ENCODE measurements at regions not wholly inside any gene's neighbourhood (a gene's known extent, or its start where the extent isn't known, plus 50 kb on each side); places are given as distances from the start of the nearest gene placed in this dataset.
"Not testable (repeated sequence)": the region's sequence is repeated elsewhere in the genome, so short reads cannot be mapped to it uniquely, and the experiment has no call there.

DNA sequence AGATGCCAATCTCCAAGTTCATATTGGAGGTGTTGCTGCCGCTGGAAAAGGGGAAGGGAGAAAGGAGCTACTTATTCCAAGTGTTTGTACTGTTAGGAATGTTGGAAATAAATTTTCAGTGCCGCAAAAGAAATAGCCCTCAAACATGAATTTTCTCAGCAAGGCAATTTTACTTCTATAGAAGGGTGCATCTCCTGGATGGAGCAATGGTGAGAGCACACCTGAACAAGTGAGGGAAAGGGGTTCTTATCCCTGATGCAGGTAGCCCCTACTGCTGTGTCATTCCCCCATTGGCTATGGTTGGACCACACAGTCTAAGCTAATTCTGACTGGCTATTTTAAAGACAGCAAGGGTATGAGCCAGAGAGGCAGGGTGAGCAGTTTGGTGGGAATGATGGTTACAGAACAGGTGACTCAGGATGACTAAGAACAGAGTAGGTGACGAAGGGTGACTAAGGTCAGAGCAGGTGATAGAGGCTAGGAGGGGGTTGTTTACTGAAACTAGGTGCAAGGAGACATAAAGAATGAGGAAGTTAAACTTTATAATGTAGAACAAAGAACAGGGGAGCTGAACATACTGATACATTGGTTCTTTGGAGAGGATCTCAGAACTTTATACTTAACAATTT is 503.5 kb downstream of the EDEM1 start:
- no peak for DNase-seq (ENCODE audit: low spot score)

DNA sequence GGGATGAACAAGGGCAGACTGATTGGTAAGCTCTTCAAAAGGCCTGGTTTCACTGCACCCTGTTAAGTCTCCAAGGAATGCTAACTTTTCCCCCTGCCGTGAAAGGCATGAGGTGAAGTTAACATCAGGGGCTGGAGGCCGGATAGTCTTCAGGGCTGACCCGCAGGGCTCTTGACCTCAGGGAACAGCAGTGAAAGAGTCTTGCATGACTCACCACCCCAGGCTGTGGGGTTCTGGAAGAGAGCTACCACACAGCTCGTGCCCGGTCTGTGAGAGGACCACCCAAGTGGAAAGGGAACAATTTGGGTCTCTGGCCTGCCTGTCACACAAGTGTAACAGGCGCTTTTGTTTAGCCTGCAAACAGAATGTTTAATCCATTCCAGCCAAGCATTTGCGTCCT is 504.9 kb downstream of the EDEM1 start:
- no peak for DNase-seq (ENCODE audit: low spot score)

DNA sequence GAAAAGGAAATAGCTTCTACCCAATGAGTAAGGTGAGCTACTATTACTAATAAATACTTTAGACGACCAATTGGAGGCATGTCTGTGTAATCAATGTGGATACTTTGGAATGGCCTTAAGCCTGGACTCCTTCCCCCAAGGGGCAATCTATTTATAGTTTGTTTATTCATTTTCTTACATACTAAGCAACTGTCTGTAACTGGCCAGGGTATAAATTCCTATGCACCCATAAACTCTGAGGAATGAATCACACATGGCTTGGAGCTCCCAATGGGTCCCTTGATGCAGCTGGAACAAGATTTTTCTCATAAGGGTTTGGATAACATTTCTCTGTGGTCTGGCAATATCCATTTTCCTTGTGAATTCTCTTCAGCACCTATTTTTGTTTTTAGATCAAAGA is 506.8 kb downstream of the EDEM1 start:
- no peak for DNase-seq (ENCODE audit: low spot score)

DNA sequence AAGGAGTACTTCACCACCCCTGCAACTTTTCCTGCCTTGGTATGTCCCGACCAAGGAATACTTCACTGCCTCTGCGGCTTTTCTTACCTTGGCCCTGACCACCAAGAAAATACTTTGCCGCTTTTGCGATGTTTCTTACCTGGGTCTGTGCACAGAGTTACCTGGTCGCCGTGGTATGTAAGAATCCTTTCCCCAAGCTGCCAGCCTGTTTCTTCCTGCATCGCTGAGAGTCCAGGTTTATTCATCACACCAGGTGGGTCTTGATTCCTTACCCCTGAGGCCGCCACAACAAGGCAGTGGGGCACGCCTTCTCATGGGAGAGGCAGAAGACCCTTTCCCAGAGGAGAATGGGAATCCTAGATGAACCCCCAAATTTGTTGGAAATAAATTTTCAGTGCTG is 511.3 kb downstream of the EDEM1 start:
- DNase-seq (ENCODE audit: low spot score): no peak

DNA sequence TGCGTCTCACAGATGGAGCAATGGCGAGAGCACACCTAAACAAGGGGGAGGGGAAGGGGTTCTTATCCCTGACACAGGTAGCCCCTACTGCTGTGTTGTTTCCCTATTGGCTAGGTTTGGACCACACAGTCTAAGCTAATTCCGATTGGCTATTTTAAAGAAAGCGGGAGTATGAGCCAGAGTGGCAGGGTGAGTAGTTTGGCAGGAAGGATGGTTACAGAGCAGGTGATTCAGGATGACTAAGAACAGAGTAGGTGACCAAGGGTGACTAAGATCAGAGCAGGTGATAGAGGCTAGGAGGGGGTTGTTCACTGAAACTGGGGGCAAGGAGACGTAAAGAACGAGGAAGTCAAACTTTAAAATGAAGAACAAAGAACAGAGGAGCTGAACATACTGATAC is 511.8 kb downstream of the EDEM1 start:
- no peak for DNase-seq (ENCODE audit: low spot score)

DNA sequence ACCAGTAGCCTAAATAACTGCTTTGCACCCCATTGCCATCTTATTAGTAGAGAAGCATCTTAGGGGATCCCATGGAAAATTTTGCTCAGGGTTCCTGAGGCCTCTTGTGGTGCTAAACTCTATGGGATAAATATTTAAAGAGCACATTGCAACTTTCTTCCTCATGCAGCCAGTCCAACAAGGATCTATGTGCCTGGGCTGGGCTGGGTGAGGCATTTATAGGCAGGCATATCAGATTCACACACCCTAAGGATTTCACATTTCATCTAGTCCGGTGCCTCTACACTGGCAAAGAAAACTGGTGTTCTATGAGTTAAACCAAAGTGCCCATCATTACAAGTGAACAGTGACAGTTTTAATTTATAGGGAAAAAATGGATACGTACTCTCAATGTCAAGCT is 512.3 kb downstream of the EDEM1 start:
- no peak for DNase-seq (ENCODE audit: low spot score)

DNA sequence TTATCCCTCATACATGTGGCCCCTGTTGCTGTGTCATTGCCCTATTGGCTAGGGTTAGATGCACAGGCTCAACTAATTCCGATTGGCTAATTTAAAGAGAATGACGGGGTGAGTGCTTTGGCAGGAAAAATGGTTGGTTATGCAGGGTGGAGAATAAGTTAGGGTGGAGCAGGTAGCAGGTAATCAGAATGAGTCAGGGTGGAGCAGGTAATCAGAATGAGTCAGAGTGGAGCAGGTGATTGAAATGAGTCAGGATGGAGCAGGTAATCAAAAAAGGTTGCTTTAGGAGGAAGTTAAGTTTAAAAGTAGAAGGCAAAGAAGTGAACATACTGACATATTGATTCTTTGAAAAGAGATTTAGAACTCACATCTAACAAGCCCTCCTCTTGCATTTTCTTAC is 513.5 kb downstream of the EDEM1 start:
- DNase-seq (ENCODE audit: low spot score): not testable (repeated sequence)

DNA sequence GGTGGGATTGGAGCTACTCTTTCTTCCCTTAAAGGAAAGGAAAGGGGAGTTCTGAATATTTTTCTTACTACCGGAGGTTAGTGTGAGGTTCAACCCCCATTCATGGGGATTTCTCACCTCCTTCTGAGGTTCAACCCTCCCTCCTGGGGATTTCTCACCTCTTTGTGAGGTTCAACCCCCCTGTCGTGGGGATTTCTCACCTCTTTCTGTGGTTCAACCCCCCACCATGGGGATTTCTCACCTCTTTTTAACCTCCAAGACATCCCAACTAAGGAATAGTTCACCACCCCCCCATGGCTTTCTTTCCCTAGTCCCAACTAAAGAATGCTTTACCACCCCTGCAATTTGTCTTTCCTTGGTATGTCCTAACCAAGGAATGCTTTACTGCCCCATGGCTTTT is 520.3 kb downstream of the EDEM1 start:
- DNase-seq (ENCODE audit: low spot score): no peak

DNA sequence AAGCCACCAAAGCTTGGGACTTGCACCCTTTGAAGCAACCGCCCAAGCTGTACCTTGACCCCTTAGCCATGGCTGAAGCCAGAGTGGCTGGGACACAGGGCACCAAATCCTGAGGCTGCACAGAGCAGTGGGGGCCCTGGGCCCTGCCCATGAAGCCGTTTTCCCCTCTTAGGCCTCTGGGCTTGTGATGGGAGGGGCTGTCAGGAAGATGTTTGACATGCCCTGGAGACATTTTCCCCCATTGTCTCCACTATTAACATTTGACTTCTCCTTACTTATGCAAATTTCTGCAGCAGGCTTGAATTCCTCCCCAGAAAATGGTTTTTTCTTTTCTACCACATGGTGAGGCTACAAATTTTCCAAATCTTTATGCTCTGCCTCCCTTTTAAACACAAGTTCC is 522.2 kb downstream of the EDEM1 start:
- no peak for DNase-seq (ENCODE audit: low spot score)

DNA sequence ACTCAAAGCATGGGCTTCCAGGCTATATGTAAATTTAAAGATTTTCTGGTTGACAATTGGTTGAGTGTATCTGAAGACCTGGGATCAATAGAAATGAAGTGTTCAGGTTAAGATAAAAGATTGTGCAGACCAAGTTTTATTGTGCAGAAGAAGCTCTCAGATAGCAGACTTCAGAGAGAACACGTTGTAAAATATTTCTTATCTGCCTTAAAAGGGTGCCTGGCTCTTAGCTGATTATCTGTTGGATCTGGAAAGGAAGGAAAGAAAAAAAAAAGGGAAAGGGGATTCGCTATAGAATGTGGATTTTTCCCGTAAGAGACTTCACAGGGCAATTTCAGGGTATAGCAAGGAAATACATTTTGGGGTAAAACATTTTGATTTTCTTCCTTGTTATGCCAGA is 523.2 kb downstream of the EDEM1 start:
- no peak for DNase-seq (ENCODE audit: low spot score)

DNA sequence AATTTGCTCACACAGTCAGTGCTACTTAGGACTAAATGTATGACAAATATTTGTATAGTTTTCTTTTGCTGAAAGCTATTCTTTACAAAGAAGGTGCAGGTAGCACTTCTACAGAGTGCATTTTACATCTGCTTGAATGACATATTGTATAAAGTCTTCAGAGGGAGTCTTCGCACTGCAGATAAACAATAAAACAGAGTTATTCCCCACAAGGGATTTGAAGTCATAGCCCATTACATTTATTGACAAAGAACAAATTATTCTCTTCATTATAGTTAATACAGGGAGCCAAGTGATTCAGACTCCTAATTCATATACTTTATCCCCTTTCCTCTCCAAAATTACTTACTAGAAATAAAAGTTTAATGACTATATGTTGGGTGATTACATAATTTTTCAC is 529.7 kb downstream of the EDEM1 start:
- DNase-seq (ENCODE audit: low spot score): no peak

DNA sequence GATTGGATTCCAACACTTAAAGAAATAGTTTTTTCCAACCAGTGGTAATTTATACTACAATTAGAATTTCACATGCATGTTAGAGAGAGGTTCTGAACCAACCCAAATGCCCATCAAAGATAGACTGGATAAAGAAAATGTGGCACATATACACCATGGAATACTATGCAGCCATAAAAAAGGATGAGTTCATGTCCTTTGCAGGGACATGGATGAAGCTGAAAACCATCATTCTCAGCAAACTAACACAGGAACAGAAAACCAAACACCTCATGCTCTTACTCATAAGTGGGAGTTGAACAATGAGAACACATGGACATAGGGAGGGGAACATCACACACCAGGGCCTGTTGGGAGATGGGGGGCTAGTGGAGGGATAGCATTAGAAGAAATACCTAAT is 532.2 kb downstream of the EDEM1 start:
- not testable (repeated sequence) for DNase-seq (ENCODE audit: low spot score)

DNA sequence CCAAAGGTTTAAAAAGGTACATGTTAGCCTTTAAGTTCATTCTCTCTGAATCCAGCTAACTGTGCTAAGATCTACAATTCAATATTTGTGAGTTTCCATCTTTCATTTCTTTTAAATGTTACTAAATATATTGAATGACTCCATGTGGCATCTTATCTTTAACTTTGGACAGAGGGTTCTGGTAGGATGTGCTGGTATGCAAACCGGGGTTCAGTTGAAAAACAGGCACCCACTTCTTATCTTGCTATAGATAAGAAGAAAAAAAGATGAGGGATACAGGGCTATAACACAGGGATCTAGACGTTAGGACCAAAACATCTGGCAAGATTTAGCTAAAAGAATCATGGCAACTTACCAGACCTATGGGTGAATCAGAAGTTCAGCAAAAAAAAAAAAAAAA is 538.3 kb downstream of the EDEM1 start:
- DNase-seq (ENCODE audit: low spot score): no peak

DNA sequence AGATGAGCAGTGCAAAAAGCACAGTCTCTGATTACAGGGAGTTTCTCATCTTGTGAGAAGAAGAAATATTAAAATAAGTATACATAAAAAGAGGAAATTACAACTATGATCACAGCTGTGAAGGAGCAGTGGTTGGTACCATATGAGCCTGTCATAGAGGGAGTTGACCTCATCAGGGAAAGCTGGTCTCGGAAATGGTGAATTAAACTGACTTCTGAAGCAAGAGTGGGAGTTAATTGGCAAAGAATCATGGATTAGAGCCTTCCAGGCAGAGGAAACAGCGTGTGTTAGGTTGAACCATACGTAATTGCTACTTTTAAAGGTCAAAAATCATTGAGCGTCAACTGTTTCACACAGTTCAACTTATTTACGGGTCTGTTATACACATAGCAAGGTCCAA is 539.1 kb downstream of the EDEM1 start:
- no peak for DNase-seq (ENCODE audit: low spot score)

DNA sequence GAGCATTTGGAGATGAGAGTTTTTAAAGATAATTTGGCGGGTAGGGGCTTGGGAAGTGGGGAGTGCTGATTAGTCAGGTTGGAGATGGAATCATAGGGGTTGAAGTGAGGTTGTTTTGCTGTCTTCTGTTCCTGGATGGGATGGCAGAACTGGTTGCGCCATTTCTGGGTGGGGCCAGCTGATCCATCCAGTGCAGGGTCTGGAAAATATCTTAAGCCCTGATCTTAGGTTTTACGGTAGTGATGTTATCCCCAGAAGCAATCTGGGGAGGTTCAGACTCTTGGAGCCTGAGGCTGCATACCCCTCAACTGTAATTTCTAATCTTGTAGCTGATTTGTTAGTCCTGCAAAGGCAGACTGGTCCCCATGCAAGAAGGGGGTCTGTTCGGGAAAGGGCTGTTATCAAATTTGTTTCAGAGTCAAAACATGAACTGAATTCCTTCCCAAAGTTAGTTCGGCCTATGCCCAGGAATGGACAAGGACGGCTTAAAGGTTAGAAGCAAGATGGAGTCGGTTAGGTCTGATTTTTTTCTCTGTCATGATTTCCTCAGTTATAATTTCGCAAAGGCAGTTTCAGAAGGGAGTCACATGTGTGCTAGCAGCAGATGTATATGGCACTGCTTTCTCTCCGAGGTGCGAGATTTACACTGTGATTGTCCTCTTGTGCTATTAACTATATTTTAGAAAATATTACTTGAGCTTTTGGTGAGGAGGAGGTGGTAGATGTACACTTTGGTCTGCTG is 540.4 kb downstream of the EDEM1 start:
- no peak for DNase-seq (ENCODE audit: low spot score)

DNA sequence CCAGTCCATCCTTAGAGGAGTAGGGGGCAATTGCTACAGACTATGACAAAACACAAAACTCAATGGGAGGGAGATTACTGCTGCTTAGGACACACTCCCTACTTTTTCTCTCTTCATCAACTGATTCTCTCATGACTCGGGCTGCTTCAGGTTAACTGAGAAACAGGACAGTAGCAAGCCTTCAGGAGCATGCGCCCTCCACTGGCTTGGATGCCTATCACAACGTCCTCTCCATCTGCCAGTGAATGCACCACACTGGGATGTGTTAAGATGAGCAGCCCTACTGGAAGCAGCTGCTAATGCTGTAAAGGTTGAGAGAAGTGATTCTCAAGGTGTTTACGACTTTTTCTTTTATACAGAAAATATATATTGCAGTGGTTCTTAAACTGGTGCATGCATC is 542.3 kb downstream of the EDEM1 start:
- no peak for DNase-seq (ENCODE audit: low spot score)

DNA sequence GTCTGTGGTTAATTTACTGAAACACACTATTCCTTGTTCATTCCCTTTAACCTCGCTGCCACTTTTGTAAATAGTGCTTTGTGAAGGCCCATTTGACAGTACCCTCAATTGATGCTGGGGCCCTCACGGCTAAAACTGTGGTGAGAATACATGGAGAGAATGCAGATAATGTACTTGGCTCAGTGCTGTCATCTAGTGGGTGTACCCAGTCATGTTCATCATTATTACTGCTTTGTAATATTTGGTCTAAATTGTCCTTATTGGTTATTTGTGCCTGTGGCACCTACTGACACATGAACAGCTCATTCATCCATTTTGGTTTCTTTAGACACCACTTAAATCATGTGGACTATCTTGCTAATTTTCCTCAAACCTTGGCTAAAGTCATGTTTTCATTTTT is 543.6 kb downstream of the EDEM1 start:
- peak; percentile 25 for DNase-seq (ENCODE audit: low spot score)

DNA sequence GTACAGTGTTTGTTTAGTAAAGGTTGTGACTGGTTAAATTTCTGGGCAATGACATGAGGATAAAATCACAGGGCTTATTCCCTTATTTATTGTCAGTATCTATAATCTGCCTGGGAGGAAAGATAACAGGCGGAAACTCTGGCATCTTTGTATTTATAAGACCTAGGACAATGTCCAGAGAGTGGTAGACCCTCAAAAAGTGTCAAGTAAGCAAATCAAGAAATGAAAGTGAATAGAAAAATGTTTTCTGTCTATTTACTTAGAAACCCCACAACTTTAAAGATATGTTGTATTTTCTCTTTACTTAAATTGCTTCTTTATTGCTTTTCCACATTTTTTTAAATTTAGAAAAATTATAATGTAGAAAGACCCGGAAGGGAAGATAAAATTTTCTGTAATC is 544.6 kb downstream of the EDEM1 start:
- no peak for DNase-seq (ENCODE audit: low spot score)

DNA sequence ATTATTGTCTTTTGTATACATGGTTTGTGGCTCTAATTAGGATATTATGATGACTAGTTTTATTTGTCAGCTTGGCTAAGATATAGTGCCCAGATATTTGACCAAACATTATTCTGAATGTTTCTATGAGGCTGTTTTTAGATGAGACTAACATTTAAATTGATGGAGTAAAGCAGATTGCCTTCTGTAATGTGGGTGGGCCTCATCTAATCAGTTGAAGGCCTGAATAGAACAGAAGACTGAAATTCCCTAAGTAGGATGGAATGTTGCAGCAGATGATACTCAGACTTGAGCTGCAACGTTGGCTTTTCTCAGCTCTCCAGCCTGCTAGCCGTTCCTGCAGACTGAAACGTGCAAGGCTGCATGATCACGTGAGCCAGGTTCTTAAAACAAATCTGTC is 546.5 kb downstream of the EDEM1 start:
- DNase-seq (ENCODE audit: low spot score): no peak

DNA sequence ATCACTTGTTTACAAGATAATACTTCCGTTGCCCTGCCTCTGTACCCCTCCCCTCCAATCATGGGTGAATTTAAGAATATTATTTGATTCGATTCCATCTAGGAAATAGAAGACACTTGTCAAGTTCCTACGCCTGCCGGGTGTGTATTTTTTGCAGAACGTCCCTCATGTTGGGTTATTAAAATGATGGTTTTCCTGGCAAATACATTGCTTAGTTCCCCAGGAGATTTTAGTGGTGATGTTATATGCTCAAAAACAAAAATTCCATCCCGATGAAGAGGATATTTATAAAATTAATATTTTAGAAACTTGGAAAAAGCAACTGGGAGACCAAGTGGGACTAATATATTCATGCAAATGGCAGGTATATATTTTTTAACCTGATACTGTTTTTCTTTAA is 548.4 kb downstream of the EDEM1 start:
- no peak for DNase-seq (ENCODE audit: low spot score)

DNA sequence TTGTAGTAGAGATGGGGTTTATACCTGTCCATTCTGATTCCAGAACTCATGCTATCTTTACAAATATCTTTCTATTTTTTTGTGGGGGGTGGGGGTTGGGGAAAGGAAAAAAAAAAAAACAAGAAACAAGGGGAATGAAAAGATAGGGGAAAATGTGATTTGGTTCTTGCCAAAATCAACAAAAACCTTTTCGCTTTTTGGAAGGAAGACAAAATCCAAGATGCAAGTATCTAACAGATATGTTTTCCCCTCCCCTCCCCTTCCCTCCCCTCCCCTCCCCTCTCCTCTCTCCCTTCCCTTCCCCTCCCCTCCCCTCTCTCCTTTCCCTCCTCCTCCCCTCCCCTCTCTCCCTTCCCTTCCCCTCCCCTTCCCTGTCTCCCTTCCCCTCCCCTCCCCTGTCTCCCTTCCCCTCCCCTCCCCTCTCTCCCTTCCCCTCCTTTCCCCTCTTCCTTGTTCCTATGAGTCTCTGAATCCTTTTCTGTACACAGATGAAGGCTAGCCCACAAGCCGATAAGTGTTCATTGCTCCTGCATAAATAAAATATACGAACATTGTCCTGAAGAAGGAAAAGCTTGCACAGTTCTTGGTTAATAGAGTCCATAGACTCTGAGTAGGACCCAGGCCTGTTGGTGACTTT is 551.9 kb downstream of the EDEM1 start:
- DNase-seq (ENCODE audit: low spot score): no peak

DNA sequence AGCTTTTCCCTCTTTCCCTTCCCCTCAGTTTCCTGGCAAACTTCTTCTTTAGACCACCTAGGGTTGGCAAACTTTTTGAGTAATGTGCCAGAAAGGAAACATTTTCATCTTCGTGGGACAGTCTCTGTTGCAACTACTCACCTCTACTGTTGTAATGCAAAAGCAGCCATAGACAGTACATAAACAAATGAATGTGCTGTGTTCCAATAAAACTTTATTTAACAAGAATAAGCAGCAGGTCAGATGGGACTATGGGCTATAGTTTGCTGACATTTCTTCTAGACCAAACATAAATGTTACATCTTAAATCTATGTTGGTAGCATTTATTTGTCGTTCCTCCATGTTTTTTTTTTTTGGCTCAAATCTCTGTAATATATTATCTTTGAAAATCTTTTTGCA is 552.4 kb downstream of the EDEM1 start:
- no peak for DNase-seq (ENCODE audit: low spot score)

DNA sequence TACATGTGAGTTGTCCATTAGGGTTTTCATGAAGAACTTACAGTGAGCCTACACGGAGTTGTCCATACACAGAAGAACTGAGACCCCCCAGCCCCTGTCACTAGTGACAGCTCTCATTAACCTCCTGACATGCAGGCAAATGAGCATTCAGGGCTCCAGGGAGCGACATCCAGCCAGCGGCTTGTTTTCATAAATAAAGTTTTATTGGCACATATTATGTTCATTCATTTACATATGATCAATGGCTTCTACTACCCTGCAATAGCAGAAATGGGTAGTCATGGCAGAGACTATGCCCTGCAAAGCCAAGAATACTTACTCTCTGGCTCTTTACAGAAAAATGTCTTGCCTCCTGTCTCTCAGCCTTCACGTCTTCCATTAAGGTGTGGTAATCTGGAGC is 553.5 kb downstream of the EDEM1 start:
- DNase-seq (ENCODE audit: low spot score): no peak

DNA sequence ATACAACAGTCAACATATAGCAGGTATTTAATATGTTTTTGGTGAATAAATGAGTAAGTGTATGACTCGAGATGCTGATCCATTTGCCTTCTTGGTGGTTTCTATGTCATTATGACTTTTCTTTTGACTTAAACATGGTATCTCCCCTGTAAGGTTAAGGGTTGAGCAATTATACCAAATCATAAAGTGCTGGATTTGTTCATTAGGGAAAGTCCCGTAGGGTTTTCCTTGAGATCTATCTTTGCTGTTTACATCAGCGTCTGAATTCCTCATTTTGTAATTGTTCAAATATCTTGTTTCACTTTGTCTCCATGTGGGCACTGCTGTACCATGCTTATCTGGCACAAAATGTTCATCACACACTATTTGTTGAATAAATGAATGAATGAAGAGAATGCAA is 562.6 kb downstream of the EDEM1 start:
- no peak for DNase-seq (ENCODE audit: low spot score)
